GM10266 (cell line): ENCODE measurements at regions not wholly inside any gene's neighbourhood (a gene's known extent, or its start where the extent isn't known, plus 50 kb on each side); places are given as distances from the start of the nearest gene placed in this dataset.

Experiments used
- DNase-seq: peaks from one replicate; pipeline ENCODE4 v3.0.0; 2012; ENCODE audit errors: extremely low spot score
- TF ChIP-seq, protein P1 (sequence below): IDR thresholded peaks from 2 replicates; pipeline ENCODE4 v1.5.1; 2012; ENCODE audit warnings: mild to moderate bottlenecking, low read depth; ENCODE audit not compliant: control insufficient read depth, insufficient read depth; ENCODE audit errors: missing control alignments

DNA sequence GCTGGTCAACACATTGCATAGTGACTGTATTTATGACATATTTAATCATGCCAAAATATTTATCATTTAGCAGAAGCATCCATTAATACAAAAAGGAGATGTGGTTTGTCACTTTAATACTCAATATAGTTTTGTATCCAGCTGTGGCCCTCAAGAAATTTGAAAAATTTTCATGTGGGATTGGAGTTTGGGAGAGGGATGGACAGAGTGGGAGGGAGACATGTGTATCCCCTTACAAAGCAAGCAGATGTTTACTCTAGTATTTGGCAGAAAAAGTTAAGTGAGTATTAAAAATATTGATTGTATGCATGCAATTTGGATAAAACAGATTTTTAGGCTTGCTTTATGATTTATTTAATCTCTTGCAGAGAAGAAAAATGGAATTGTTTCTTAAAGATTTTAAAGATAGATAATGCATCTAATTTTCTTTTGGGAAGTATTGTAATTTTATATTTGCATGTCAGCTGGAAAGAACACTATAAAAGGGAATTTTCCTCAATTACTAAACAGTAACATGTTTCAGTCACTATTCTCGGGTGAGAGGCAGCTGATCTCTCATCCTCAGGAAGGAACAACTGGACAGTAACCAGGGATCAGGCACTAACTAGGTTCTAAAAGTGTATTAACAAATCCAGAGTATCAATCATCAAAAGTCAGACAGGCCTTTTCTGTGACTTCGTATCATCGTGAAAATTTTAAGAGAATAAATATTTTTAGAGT, 1184.7 kb upstream of the NXPH2 start:
- TF ChIP-seq, protein P1, sequence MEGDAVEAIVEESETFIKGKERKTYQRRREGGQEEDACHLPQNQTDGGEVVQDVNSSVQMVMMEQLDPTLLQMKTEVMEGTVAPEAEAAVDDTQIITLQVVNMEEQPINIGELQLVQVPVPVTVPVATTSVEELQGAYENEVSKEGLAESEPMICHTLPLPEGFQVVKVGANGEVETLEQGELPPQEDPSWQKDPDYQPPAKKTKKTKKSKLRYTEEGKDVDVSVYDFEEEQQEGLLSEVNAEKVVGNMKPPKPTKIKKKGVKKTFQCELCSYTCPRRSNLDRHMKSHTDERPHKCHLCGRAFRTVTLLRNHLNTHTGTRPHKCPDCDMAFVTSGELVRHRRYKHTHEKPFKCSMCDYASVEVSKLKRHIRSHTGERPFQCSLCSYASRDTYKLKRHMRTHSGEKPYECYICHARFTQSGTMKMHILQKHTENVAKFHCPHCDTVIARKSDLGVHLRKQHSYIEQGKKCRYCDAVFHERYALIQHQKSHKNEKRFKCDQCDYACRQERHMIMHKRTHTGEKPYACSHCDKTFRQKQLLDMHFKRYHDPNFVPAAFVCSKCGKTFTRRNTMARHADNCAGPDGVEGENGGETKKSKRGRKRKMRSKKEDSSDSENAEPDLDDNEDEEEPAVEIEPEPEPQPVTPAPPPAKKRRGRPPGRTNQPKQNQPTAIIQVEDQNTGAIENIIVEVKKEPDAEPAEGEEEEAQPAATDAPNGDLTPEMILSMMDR, result no peak
- no peak for DNase-seq

DNA sequence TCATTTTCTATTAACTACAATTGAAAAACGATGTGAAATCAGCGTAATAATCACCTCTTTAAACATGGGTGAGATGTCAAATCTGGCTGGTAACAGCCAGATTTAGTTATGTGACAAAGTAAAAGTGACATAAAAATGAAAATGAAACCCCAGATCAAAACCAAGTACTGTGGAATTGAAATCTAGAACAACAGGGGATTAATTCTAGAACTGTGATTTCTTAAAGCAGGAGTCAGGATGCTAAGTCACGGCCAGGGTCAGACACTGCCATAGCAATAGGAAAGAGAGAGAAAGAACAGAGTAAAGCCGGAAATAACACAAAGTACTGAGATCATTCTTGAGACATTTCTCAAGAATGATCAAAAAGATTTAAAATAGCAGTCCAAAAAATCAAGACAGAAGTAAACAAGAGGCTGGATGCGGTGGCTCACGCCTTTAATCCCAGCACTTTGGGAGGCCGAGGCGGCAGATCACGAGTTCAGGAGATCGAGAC, 1183.7 kb upstream of the NXPH2 start:
- TF ChIP-seq, protein P1, result no peak
- DNase-seq, result no peak

GRCh38 chr2:139949242-139949972, 1169.2 kb upstream of the NXPH2 start:
- TF ChIP-seq, protein P1, result no peak
- DNase-seq, result no peak

DNA sequence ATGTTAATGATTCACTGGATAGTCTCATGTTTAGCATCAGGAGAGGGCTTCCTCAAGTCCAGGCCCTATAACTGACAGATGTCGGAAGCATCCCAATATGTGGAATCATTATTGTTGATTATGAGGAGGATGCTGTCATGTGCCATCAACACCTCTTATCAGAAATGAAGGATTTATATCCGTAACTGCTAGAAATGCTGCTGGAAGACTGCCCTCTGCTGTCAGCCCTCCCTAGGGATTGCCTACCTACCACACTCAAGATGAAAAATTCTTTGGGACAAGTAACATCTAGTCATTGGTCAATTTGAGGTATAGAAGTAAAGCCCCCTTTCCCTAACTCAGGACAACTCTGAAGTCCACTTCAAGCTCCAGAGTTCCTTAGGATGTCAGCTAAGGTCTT, 1166.5 kb upstream of the NXPH2 start:
- no peak for DNase-seq
- TF ChIP-seq, protein P1, result no peak

GRCh38 chr2:139940686-139941085, 1160.5 kb upstream of the NXPH2 start:
- DNase-seq, result no peak
- TF ChIP-seq, protein P1, result no peak

GRCh38 chr2:139925903-139926302, 1145.7 kb upstream of the NXPH2 start:
- TF ChIP-seq, protein P1, result no peak
- DNase-seq, result no peak

DNA sequence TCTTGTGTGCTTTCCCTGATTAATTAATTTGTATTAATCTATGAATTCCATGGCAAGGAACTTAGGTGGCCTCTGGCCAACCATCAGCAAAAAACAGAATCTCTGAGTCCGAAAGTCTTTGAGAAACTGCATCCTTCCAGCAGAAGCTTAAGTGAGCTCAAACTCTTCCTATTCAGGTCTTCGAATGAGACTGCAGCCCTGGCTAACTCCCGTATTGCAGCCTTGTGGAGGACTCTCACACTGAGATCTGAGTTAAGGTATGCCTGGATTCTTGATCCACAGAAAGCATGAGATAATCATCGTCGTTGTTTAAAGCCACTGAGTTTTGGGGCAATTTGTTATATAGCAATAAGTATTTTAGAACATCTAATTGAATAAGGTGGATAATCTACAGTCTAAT, 1143.9 kb upstream of the NXPH2 start:
- no peak for DNase-seq
- TF ChIP-seq, protein P1, result no peak
